ENCODE measurements at regions not wholly inside any gene's neighbourhood (a gene's known extent, or its start where the extent isn't known, plus 50 kb on each side); places are given as distances from the start of the nearest gene placed in this dataset.

- DNase-seq: no peak
These were observed 340.3 kb upstream of the SALL3 start for GRCh38 chr18:78639006-78639950.

GRCh38 chr18:78640246-78640995 lies 339.2 kb upstream of the SALL3 start:
- DNase-seq: peak in 1 of 5 experiments; percentile 13

- no peak for DNase-seq
These were observed 337.9 kb upstream of the SALL3 start for GRCh38 chr18:78641689-78642231.

- no peak for DNase-seq
These were observed 337.2 kb upstream of the SALL3 start for GRCh38 chr18:78642296-78642951.

GRCh38 chr18:78643004-78643403 lies 336.6 kb upstream of the SALL3 start:
- DNase-seq: peak in 1 of 5 experiments; percentile 17

GRCh38 chr18:78643981-78644380 lies 335.6 kb upstream of the SALL3 start:
- no peak for DNase-seq

- DNase-seq: no peak
These were observed 334.4 kb upstream of the SALL3 start for GRCh38 chr18:78645216-78645615.

GRCh38 chr18:78647018-78647417 lies 332.6 kb upstream of the SALL3 start:
- peak in 1 of 5 experiments; percentile 22 for DNase-seq

- no peak for DNase-seq
These were observed 330.2 kb upstream of the SALL3 start for GRCh38 chr18:78649421-78649820.

GRCh38 chr18:78650926-78651325 lies 328.7 kb upstream of the SALL3 start:
- DNase-seq: no peak

GRCh38 chr18:78652001-78652545 lies 327.5 kb upstream of the SALL3 start:
- DNase-seq: no peak

GRCh38 chr18:78655921-78656320 lies 323.7 kb upstream of the SALL3 start:
- no peak for DNase-seq

- no peak for DNase-seq
These were observed 323.2 kb upstream of the SALL3 start for GRCh38 chr18:78656346-78656925.

GRCh38 chr18:78658531-78658930 lies 321.1 kb upstream of the SALL3 start:
- DNase-seq: no peak

GRCh38 chr18:78659057-78659456 lies 320.6 kb upstream of the SALL3 start:
- DNase-seq: no peak

GRCh38 chr18:78659748-78660147 lies 319.9 kb upstream of the SALL3 start:
- no peak for DNase-seq

- no peak for DNase-seq
These were observed 319.3 kb upstream of the SALL3 start for GRCh38 chr18:78660311-78660710.

GRCh38 chr18:78661316-78661715 lies 318.3 kb upstream of the SALL3 start:
- DNase-seq: no peak

- DNase-seq: no peak
These were observed 316.7 kb upstream of the SALL3 start for GRCh38 chr18:78662879-78663278.

GRCh38 chr18:78664048-78664447 lies 315.6 kb upstream of the SALL3 start:
- DNase-seq: no peak

GRCh38 chr18:78664848-78665247 lies 314.8 kb upstream of the SALL3 start:
- no peak for DNase-seq

- DNase-seq: no peak
These were observed 314.0 kb upstream of the SALL3 start for GRCh38 chr18:78665644-78666043.

Measured in T-helper 2 cell (primary cell).